ENCODE measurements at regions not wholly inside any gene's neighbourhood (a gene's known extent, or its start where the extent isn't known, plus 50 kb on each side); places are given as distances from the start of the nearest gene placed in this dataset.

- no peak for ATAC-seq
- H3K9me3 ChIP-seq: no peaks in the 10 kb centered on the region
- H3K27me3 ChIP-seq: no peaks in the 10 kb centered on the region
- H3K4me1 ChIP-seq: no peaks in the 10 kb centered on the region
- no peak overlapping the region for H3K27ac ChIP-seq
- TF ChIP-seq CTCF (IDR thresholded peaks at IDR 0.05) (no peak), EP300 (IDR thresholded peaks at IDR 0.05) (no peak)
- no peaks in the 10 kb centered on the region for H3K36me3 ChIP-seq
- 75 to 90% methylated on average over 2 to 4 of the region's 8 CpGs for WGBS, 2 donors (ENCODE audit: low coverage in 1 of 2)
- no peak overlapping the region for H3K4me3 ChIP-seq
Observed at GRCh38 chr9:113787871-113788270, 88.2 kb upstream of the ZNF618 start.

GRCh38 chr9:113788616-113789330, 87.3 kb upstream of the ZNF618 start:
- Histone ChIP-seq H3K27me3 (no peaks in the 10 kb centered on the region), H3K4me3 (no peak overlapping the region), H3K36me3 (no peaks in the 10 kb centered on the region), H3K4me1 (no peaks in the 10 kb centered on the region), H3K9me3 (no peaks in the 10 kb centered on the region), H3K27ac (no peak overlapping the region)
- ATAC-seq: no peak
- 22 to 42% methylated on average over 10 of the region's 10 CpGs for WGBS, 2 donors (ENCODE audit: low coverage in 1 of 2)
- TF ChIP-seq POLR2AphosphoS5 (IDR thresholded peaks at IDR 0.05): no peak
- TF ChIP-seq EP300 (IDR thresholded peaks at IDR 0.05): no peak
- TF ChIP-seq CTCF (IDR thresholded peaks at IDR 0.05): no peak
- no peak for TF ChIP-seq POLR2A (IDR thresholded peaks at IDR 0.05)

GRCh38 chr9:113790093-113790492, 86.0 kb upstream of the ZNF618 start:
- no peaks in the 10 kb centered on the region for H3K36me3 ChIP-seq
- no peak for ATAC-seq
- no peak for TF ChIP-seq POLR2A (IDR thresholded peaks at IDR 0.05)
- no peak for TF ChIP-seq POLR2AphosphoS5 (IDR thresholded peaks at IDR 0.05)
- TF ChIP-seq EP300 (IDR thresholded peaks at IDR 0.05): no peak
- TF ChIP-seq CTCF (IDR thresholded peaks at IDR 0.05): no peak
- H3K27ac ChIP-seq: no peak overlapping the region
- H3K4me1 ChIP-seq: no peaks in the 10 kb centered on the region
- no peaks in the 10 kb centered on the region for H3K9me3 ChIP-seq
- 77 to 85% methylated on average over 5 to 10 of the region's 11 CpGs for WGBS, 2 donors (ENCODE audit: low coverage in 1 of 2)
- no peak overlapping the region for H3K4me3 ChIP-seq
- H3K27me3 ChIP-seq: no peaks in the 10 kb centered on the region

- Histone ChIP-seq H3K36me3 (no peaks in the 10 kb centered on the region), H3K4me3 (no peak overlapping the region), H3K4me1 (no peaks in the 10 kb centered on the region), H3K27ac (no peak overlapping the region), H3K27me3 (no peaks in the 10 kb centered on the region), H3K9me3 (no peaks in the 10 kb centered on the region)
- no peak for ATAC-seq
- 40 to 80% methylated on average over 1 to 8 of the region's 9 CpGs for WGBS, 2 donors (ENCODE audit: low coverage in 1 of 2)
- TF ChIP-seq POLR2AphosphoS5 (IDR thresholded peaks at IDR 0.05) (no peak), CTCF (IDR thresholded peaks at IDR 0.05) (no peak), EP300 (IDR thresholded peaks at IDR 0.05) (no peak), POLR2A (IDR thresholded peaks at IDR 0.05) (no peak)
Observed at GRCh38 chr9:113793558-113793957, 82.6 kb upstream of the ZNF618 start.

GRCh38 chr9:113794721-113795120, 81.4 kb upstream of the ZNF618 start:
- Histone ChIP-seq H3K9me3 (no peaks in the 10 kb centered on the region), H3K36me3 (no peaks in the 10 kb centered on the region), H3K27ac (no peak overlapping the region), H3K4me1 (no peaks in the 10 kb centered on the region), H3K4me3 (no peak overlapping the region), H3K27me3 (no peaks in the 10 kb centered on the region)
- no peak for ATAC-seq
- 60 to 94% methylated on average over 2 to 3 of the region's 6 CpGs for WGBS, 2 donors (ENCODE audit: low coverage in 1 of 2)
- TF ChIP-seq POLR2AphosphoS5 (IDR thresholded peaks at IDR 0.05) (no peak), EP300 (IDR thresholded peaks at IDR 0.05) (no peak), CTCF (IDR thresholded peaks at IDR 0.05) (no peak), POLR2A (IDR thresholded peaks at IDR 0.05) (no peak)
